Glomerular visceral epithelial cell (primary cell): ENCODE measurements at regions not wholly inside any gene's neighbourhood (a gene's known extent, or its start where the extent isn't known, plus 50 kb on each side); places are given as distances from the start of the nearest gene placed in this dataset.
"Not testable (repeated sequence)": the region's sequence is repeated elsewhere in the genome, so short reads cannot be mapped to it uniquely, and the experiment has no call there.

Experiments
- DNase-seq: peaks from one replicate; pipeline ENCODE4 v3.0.0-alpha.2; 2016; ENCODE audit errors: extremely low spot score

- no peak for DNase-seq
These were observed 388.7 kb upstream of the GHITM start for GRCh38 chr10:83750604-83751003.

GRCh38 chr10:83753490-83753889 is 385.8 kb upstream of the GHITM start:
- no peak for DNase-seq

- DNase-seq, result no peak
These were observed 384.5 kb upstream of the GHITM start for GRCh38 chr10:83754857-83755256.

- no peak for DNase-seq
These were observed 379.2 kb upstream of the GHITM start for GRCh38 chr10:83760142-83760541.

- no peak for DNase-seq
These were observed 374.6 kb upstream of the GHITM start for GRCh38 chr10:83764666-83765065.

GRCh38 chr10:83765731-83766130 is 373.6 kb upstream of the GHITM start:
- DNase-seq, result no peak

GRCh38 chr10:83769281-83769820 is 370.0 kb upstream of the GHITM start:
- no peak for DNase-seq

- not testable (repeated sequence) for DNase-seq
These were observed 352.6 kb upstream of the GHITM start for GRCh38 chr10:83786701-83787100.

- DNase-seq, result no peak
These were observed 337.3 kb upstream of the GHITM start for GRCh38 chr10:83801983-83802382.

GRCh38 chr10:83806717-83807116 is 332.6 kb upstream of the GHITM start:
- no peak for DNase-seq

GRCh38 chr10:83809001-83809400 is 330.3 kb upstream of the GHITM start:
- DNase-seq, result no peak

- no peak for DNase-seq
These were observed 322.4 kb upstream of the GHITM start for GRCh38 chr10:83816942-83817341.

GRCh38 chr10:83817797-83818196 is 321.5 kb upstream of the GHITM start:
- DNase-seq, result no peak

- DNase-seq, result no peak
These were observed 319.7 kb upstream of the GHITM start for GRCh38 chr10:83819609-83820008.

GRCh38 chr10:83820033-83820432 is 319.3 kb upstream of the GHITM start:
- DNase-seq, result no peak

GRCh38 chr10:83824099-83824498 is 315.2 kb upstream of the GHITM start:
- no peak for DNase-seq

- no peak for DNase-seq
These were observed 305.2 kb upstream of the GHITM start for GRCh38 chr10:83834096-83834495.

GRCh38 chr10:83835945-83836745 is 303.2 kb upstream of the GHITM start:
- DNase-seq, result no peak

GRCh38 chr10:83848677-83849076 is 290.6 kb upstream of the GHITM start:
- DNase-seq, result no peak

GRCh38 chr10:83849150-83849549 is 290.2 kb upstream of the GHITM start:
- DNase-seq, result no peak

- DNase-seq, result no peak
These were observed 287.2 kb upstream of the GHITM start for GRCh38 chr10:83852146-83852545.

- no peak for DNase-seq
These were observed 276.6 kb upstream of the GHITM start for GRCh38 chr10:83862723-83863122.

- DNase-seq, result no peak
These were observed 275.9 kb upstream of the GHITM start for GRCh38 chr10:83863283-83863966.
